K562 (cell line): ENCODE measurements at regions not wholly inside any gene's neighbourhood (a gene's known extent, or its start where the extent isn't known, plus 50 kb on each side); places are given as distances from the start of the nearest gene placed in this dataset.

Experiments
- ATAC-seq: fragments of 200-7000 bp; cut with Tn5 transposase; 3 replicates; pipeline ENCODE4 v1.9.1; 2020; ENCODE audit warnings: moderate library complexity
- BruUV-seq: library from RNA; stranded (reverse); fragments of 400-500 nt; replicated peaks from 2 replicates; lab custom pipeline; 2021; lab: Mats Ljungman, UMichigan
- CTCF ChIA-PET: fragments of 300-600 bp; formaldehyde crosslinking; extraction: SDS; loops from one replicate; lab custom pipeline; 2021; ENCODE audit warnings: low intra/inter-chr PET ratio; lab: Yijun Ruan, JAX
- POLR2A ChIA-PET: fragments of 300-600, 350-650 bp; sonication (Branson Sonifier 250); formaldehyde crosslinking; extraction: SDS; loops from one replicate; lab custom pipeline; 2021; ENCODE audit warnings: antibody characterized with exemption, inconsistent platforms; lab: Yijun Ruan, JAX
- DNase-seq, 4 experiments: peaks; one replicate each; pipeline versions ENCODE4 v3.0.0 to v3.0.0-alpha.2; 2011 to 2018; ENCODE audit warnings: low spot score in 3 of 4, mixed read lengths in 3 of 4; ENCODE audit errors: extremely low read depth in 1 of 4
- FAIRE-seq: peaks from 2 replicates; lab custom pipeline; 2011; peaks lifted over from hg19 to GRCh38; lab: Jason Lieb, UNC
- H2AFZ ChIP-seq: 2 replicates; pipeline ENCODE4 v1.6.0; 2011; ENCODE audit warnings: low read depth, low read length, control low read depth, inconsistent platforms
- H3K27ac ChIP-seq: fragments of 200-600 bp; 3 replicates; pipeline ENCODE4 v1.8.0; 2011; ENCODE audit warnings: low read depth, mild to moderate bottlenecking, control low read depth, inconsistent platforms, low read length, moderate library complexity, mixed read lengths; ENCODE audit errors: extremely low read depth
- H3K27me3 ChIP-seq, 2 experiments: fragments of 300-600 bp in 1 of 2; 2 replicates in 1 of 2; 3 replicates in 1 of 2; pipeline versions ENCODE4 v1.6.0 to v1.8.0; 2011; ENCODE audit warnings: inconsistent platforms in 2 of 2, low read length in 2 of 2, mild to moderate bottlenecking in 1 of 2, mixed read lengths in 1 of 2, moderate library complexity in 1 of 2; ENCODE audit not compliant: control insufficient read depth in 2 of 2, insufficient read depth in 2 of 2
- H3K36me3 ChIP-seq: fragments of 300-600 bp; 3 replicates; pipeline ENCODE4 v1.8.0; 2011; ENCODE audit warnings: mild to moderate bottlenecking, low read length, inconsistent platforms; ENCODE audit not compliant: control insufficient read depth, insufficient read depth
- H3K4me1 ChIP-seq, 2 experiments: fragments of 200-600 bp in 1 of 2; replicated peaks in 1 of 2; 2 replicates in 1 of 2; 3 replicates in 1 of 2; pipeline versions ENCODE4 v1.5.1 to v1.8.0; 2011; ENCODE audit warnings: inconsistent platforms in 2 of 2, low read length in 2 of 2, mild to moderate bottlenecking in 1 of 2, mixed read lengths in 1 of 2, moderate library complexity in 1 of 2; ENCODE audit not compliant: control insufficient read depth in 2 of 2, insufficient read depth in 2 of 2
- H3K4me2 ChIP-seq: 2 replicates; pipeline ENCODE4 v1.6.1; 2011; ENCODE audit warnings: low read length, control low read depth, inconsistent platforms, mixed read lengths; ENCODE audit not compliant: insufficient read depth
- H3K4me3 ChIP-seq: fragments of 200-600 bp; sonication (generic), shearing (Covaris generic); 2 replicates; pipeline ENCODE4 v1.5.1; 2016; ENCODE audit warnings: control low read depth, inconsistent platforms
- H3K79me2 ChIP-seq: fragments of 200-600 bp; 3 replicates; pipeline ENCODE4 v1.8.0; 2011; ENCODE audit warnings: low read length, inconsistent platforms; ENCODE audit not compliant: control insufficient read depth, insufficient read depth
- H3K9ac ChIP-seq, 2 experiments: 2 replicates each; pipeline versions ENCODE4 v1.6.0 to v1.6.1; 2011; ENCODE audit warnings: low read depth in 2 of 2, low read length in 2 of 2, control low read depth in 1 of 2, inconsistent platforms in 1 of 2, mild to moderate bottlenecking in 1 of 2, mixed read lengths in 1 of 2; ENCODE audit not compliant: insufficient read depth in 1 of 2
- H3K9me1 ChIP-seq: one replicate; pipeline ENCODE4 v1.6.0; 2011; ENCODE audit warnings: inconsistent platforms, mild to moderate bottlenecking, low read length, moderate library complexity; ENCODE audit not compliant: control insufficient read depth, insufficient read depth
- H3K9me3 ChIP-seq: replicated peaks from 2 replicates; pipeline ENCODE4 v1.5.1; 2011; ENCODE audit warnings: low read depth, low read length, inconsistent platforms; ENCODE audit not compliant: control insufficient read depth, insufficient read depth
- H4K20me1 ChIP-seq: replicated peaks from 2 replicates; pipeline ENCODE4 v1.6.1; 2011; ENCODE audit warnings: low read length, inconsistent platforms, mixed read lengths; ENCODE audit not compliant: control insufficient read depth, insufficient read depth
- ETV6 ChIP-seq, 3 experiments: fragments of 150-350 bp in 1 of 3; sonication (generic) in 1 of 3; formaldehyde crosslinking in 1 of 3; IDR thresholded peaks; 2 replicates each; pipeline versions ENCODE4 v1.6.1 to v1.8.0; 2014 to 2022; ENCODE audit warnings: borderline replicate concordance in 2 of 3, low read depth in 2 of 3, antibody characterized with exemption in 1 of 3, low read length in 1 of 3, mild to moderate bottlenecking in 1 of 3, missing genetic modification reagents in 1 of 3
- HNRNPLL ChIP-seq: fragments of 200-400 bp; formaldehyde crosslinking; IDR thresholded peaks from 2 replicates; pipeline ENCODE4 v1.6.1; 2017; ENCODE audit warnings: low read length, low read depth, mild to moderate bottlenecking; ENCODE audit not compliant: poor library complexity, severe bottlenecking
- MNT ChIP-seq, 2 experiments: fragments of 450-650 bp; conservative IDR thresholded peaks; 2 replicates each; pipeline ENCODE4 v1.6.1; 2017; ENCODE audit warnings: mild to moderate bottlenecking in 2 of 2, moderate library complexity in 2 of 2
- RB1 ChIP-seq: fragments of 450-650 bp; IDR thresholded peaks from 2 replicates; pipeline ENCODE4 v1.6.1; 2017; ENCODE audit warnings: low read depth, mild to moderate bottlenecking
- VEZF1 ChIP-seq: fragments of 200-800 bp; sonication (Bioruptor generic); IDR thresholded peaks from 2 replicates; pipeline ENCODE4 v1.6.1; 2017; ENCODE audit warnings: missing genetic modification characterization, missing compliant biosample characterization
- YY1 ChIP-seq, 3 experiments: IDR thresholded peaks; 2 replicates each; pipeline ENCODE4 v1.6.1; 2011; ENCODE audit warnings: low read length in 2 of 3, mild to moderate bottlenecking in 2 of 3, moderate library complexity in 2 of 3, borderline replicate concordance in 1 of 3, control low read depth in 1 of 3, low read depth in 1 of 3; ENCODE audit not compliant: insufficient read depth in 3 of 3, insufficient replicate concordance in 2 of 3, control insufficient read depth in 1 of 3, insufficient read length in 1 of 3; ENCODE audit errors: extremely low read depth in 1 of 3
- ZBTB34 ChIP-seq: fragments of 250-450 bp; sonication (Bioruptor Pico); IDR thresholded peaks from 2 replicates; pipeline ENCODE4 v1.8.0; 2021; ENCODE audit warnings: mild to moderate bottlenecking, moderate library complexity
- ZFP1 ChIP-seq: fragments of 450-650 bp; formaldehyde crosslinking; IDR thresholded peaks from 2 replicates; pipeline ENCODE4 v1.4.0; 2020; ENCODE audit warnings: mild to moderate bottlenecking, mixed read lengths
- in situ Hi-C: fragments of 300-500 bp; cut with MboI; formaldehyde crosslinking; loops from 4 replicates; pipeline ENCODE4 v1.15.0; 2018; ENCODE audit warnings: inconsistent platforms, mixed read lengths
- intact Hi-C: fragments of 100-400 bp; cut with micrococcal nuclease; formaldehyde crosslinking; loops from 2 replicates; pipeline ENCODE4 v1.14.2; 2022

GRCh38 chr5:118070041-118070440 is 918.3 kb downstream of the DTWD2 start (continued):
- TF ChIP-seq VEZF1 = no peak
- no peak for TF ChIP-seq YY1 (IDR thresholded peaks at IDR 0.05; ENCODE audit: borderline replicate concordance in 1 of 3, control insufficient read depth in 1 of 3, extremely low read depth in 1 of 3, insufficient read depth in 3 of 3, insufficient read length in 1 of 3, insufficient replicate concordance in 2 of 3, low read depth in 1 of 3, low read length in 2 of 3)

- no peak overlapping the region for H3K27ac ChIP-seq
- POLR2A ChIA-PET = no interaction called here
- FAIRE-seq = no peak
Measured at GRCh38 chr5:118069452-118069851, 918.9 kb downstream of the DTWD2 start.

More at GRCh38 chr5:118069452-118069851, 918.9 kb downstream of the DTWD2 start:
- CTCF ChIA-PET = no interaction called here
- Histone ChIP-seq H3K79me2 (no peaks in the 10 kb centered on the region), H3K4me3 (no peak overlapping the region), H3K9ac (no peak overlapping the region), H2AFZ (no peak overlapping the region), H3K36me3 (no peaks in the 10 kb centered on the region), H3K9me1 (no peaks in the 10 kb centered on the region), H4K20me1 (no peaks in the 10 kb centered on the region), H3K9me3 (no peaks in the 10 kb centered on the region), H3K4me1 (no peaks in the 10 kb centered on the region), H3K27me3 (no peaks in the 10 kb centered on the region), H3K4me2 (no peak overlapping the region)
- ATAC-seq = no peak
- no peak for DNase-seq
- intact Hi-C loops (no loop called here), in situ Hi-C loops (no loop called here)
- no TSS peak for BruUV-seq
- TF ChIP-seq ZFP1 (no peak), MNT (conservative IDR thresholded peaks at IDR 0.05) (no peak), ETV6 (IDR thresholded peaks at IDR 0.05; ENCODE audit: borderline replicate concordance in 1 of 2, low read depth in 2 of 2, low read length in 1 of 2) (no peak), ETV6 (CRISPR knock-in tag; IDR thresholded peaks at IDR 0.05; ENCODE audit: borderline replicate concordance) (no peak), RB1 (no peak), ZBTB34 (CRISPR knock-in tag) (no peak), HNRNPLL (no peak)
